LNCAP (cell line): ENCODE measurements at regions not wholly inside any gene's neighbourhood (a gene's known extent, or its start where the extent isn't known, plus 50 kb on each side); places are given as distances from the start of the nearest gene placed in this dataset.

Source experiments
- CTCF ChIP-seq: fragments of 450-650 bp; IDR thresholded peaks from 2 replicates; pipeline ENCODE4 v1.5.1; 2017; ENCODE audit warnings: mild to moderate bottlenecking

GRCh38 chr14:42527141-42527540, 920.5 kb downstream of the LRFN5 start:
- no peak for TF ChIP-seq CTCF

GRCh38 chr14:42523666-42524065, 917.0 kb downstream of the LRFN5 start:
- TF ChIP-seq CTCF = no peak

GRCh38 chr14:42517806-42518500, 911.3 kb downstream of the LRFN5 start:
- TF ChIP-seq CTCF = no peak

GRCh38 chr14:42513837-42514236, 907.2 kb downstream of the LRFN5 start:
- no peak for TF ChIP-seq CTCF

GRCh38 chr14:42510071-42510470, 903.4 kb downstream of the LRFN5 start:
- TF ChIP-seq CTCF = no peak

GRCh38 chr14:42508209-42508946, 901.7 kb downstream of the LRFN5 start:
- no peak for TF ChIP-seq CTCF

GRCh38 chr14:42504433-42504832, 897.8 kb downstream of the LRFN5 start:
- no peak for TF ChIP-seq CTCF
